HG03520 (cell line): ENCODE measurements at regions not wholly inside any gene's neighbourhood (a gene's known extent, or its start where the extent isn't known, plus 50 kb on each side); places are given as distances from the start of the nearest gene placed in this dataset.
A peak's percentile ranks its signal among the peaks of the same experiment; 100 is the strongest.

Source experiments
- ATAC-seq: cut with Tn5 transposase; IDR thresholded peaks from one replicate; pipeline ENCODE4 v1.9.1; 2021; ENCODE audit warnings: mild to moderate bottlenecking, moderate library complexity; ENCODE audit not compliant: unreplicated experiment

GRCh38 chr7:33661430-33662160 is 243.7 kb upstream of the BMPER start:
- ATAC-seq: no peak

GRCh38 chr7:33666531-33666930 is 238.8 kb upstream of the BMPER start:
- no peak for ATAC-seq

DNA sequence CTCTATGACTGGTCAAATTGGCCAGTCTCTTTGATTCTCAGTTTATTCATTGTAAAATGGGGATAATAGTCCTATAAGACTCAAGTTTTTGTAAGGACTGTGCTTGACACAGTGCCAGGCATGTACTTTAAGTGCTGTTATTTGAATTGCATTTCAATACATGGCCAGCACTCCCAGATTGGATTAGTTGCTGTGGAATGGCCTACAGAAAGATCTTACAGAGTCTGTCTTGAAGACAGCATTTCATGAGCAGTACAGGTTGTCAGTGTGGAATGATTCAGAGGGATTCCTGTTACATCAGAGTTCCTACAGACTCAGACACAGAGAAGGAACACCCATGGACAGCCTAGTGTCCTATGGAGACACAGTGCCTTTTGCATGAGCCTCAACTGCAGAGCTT is 238.1 kb upstream of the BMPER start:
- ATAC-seq: no peak

- no peak for ATAC-seq
Measured at GRCh38 chr7:33669251-33669670, 236.1 kb upstream of the BMPER start.

DNA sequence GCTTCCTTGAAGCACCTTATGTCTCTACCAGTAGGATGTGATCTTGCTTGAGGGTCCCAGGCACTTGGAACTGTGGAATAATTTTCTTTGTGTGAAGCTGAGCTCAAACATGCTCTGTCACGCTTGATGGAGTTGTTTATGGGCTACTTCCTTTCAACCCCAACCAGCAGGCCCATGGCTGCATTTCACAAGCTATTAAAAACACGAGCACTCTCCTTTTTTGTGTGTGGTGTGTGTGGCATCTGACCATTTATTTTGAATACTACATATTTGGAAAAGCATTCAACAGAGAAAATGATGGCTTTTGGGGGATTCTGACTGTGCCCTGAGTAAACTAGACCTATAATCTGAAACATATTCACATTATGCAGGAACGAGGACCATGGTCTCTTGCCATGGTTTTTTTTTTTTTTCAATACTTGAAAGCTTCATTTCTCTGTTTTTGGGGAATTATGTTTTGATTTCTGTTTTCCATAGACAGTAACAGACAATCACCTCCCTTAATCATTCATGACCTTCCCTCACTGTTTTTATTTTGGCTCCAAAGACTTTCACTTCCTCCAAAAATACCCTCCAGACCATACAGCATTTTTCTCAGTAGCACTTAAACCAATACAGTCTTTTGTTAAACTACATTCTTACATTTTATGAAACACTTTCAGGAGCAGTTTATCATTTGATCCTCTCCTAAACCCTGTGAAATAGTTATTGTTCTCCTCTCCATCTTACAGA is 233.6 kb upstream of the BMPER start:
- ATAC-seq: peak; percentile 58

- ATAC-seq: no peak
Measured at GRCh38 chr7:33673029-33673700, 232.2 kb upstream of the BMPER start.

GRCh38 chr7:33674804-33675411 is 230.4 kb upstream of the BMPER start:
- no peak for ATAC-seq

DNA sequence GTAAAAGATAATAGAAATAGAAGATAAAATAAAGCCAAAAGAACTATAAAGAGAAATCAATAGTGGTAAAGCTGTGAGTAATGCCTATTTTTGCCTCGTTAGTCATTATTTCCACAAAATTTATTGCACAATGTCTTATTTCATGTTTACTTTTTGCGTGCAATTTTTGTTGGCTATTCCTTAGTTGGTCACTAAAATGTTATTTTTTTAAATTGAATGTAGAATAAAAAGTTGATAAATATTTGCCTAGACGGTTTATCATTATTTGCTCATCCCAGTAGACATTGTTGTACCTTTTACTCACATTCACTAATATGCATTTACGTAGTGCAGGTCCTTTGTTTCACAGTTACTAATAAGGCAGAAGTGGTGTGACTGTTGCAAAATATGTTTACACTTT is 227.8 kb upstream of the BMPER start:
- ATAC-seq: no peak

- ATAC-seq: no peak
Measured at GRCh38 chr7:33678569-33679335, 226.6 kb upstream of the BMPER start.

GRCh38 chr7:33680682-33681081 is 224.7 kb upstream of the BMPER start:
- no peak for ATAC-seq

DNA sequence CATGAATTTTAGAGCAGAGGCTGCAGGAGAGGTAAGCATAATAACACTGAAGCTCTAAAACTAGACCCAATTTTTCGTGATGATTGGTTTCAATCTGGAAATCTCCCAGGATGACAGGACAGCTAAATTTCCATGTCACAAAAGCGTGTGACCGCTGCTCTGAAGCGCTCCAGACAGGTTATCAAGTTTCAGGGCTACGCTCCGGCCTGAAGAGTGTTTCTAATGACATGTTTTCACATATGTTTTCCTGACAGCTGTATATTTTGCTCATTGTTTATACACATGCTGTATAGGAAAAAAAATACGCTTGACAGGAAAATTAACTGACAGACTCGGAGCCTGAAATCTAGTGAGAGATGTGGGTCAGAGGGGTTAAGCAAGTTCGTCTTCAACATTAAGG is 219.8 kb upstream of the BMPER start:
- ATAC-seq: no peak

DNA sequence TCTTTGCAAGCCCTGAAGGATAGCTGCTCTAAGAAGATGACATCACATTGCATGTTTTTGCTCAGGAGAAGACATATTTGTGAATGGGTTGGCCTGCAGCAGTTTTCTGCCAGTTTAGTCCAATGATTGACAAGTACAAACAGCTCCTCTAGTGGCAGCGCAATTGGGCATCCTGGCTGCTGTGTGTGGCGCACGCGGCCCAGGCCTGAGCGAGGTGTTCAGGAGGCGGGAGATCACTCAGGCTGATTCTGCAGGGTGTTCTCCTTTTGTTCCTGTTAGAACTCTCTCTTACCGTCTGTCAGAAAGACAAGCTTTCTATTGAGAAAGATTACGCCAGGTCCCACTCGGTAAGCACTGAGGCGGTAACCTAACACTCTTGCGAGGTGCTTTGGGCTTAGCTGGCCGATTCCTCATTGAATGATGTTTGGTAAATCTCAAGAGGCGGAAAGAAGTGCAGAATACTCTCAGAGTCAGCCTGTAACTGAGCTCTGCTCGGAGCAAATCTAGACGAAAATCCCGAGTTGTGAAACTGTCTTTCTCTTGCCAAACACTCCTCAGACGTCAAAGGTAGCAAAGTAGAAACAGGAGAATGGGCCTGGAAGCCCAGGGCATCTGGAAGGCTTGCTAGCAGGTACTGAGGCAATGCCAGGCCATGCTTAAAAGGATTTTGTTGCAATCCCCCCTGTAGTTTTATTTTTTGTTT is 219.2 kb upstream of the BMPER start:
- no peak for ATAC-seq

- no peak for ATAC-seq
Measured at GRCh38 chr7:33687625-33688024, 217.7 kb upstream of the BMPER start.

- no peak for ATAC-seq
Measured at GRCh38 chr7:33691180-33691579, 214.2 kb upstream of the BMPER start.

GRCh38 chr7:33692956-33693355 is 212.4 kb upstream of the BMPER start:
- no peak for ATAC-seq

- ATAC-seq: no peak
Measured at GRCh38 chr7:33694006-33694405, 211.3 kb upstream of the BMPER start.

DNA sequence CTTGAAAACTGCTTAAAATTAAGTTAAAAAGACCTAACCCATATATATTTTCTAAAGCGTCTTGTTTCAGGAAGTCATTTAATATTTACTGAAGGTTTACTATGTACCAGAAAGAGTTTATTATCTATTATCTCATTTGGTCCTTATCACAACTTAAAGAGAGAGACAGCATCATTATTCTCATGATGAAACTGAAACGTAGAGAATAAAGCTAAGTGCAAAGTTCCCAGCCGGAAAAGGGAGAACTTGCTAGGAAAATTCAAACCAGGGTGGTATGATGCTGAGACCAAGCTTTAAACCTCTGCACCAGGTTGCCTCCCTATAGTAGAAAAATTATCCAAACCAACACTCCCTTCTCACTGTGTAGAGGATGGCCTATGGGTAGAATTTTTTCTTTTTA is 207.7 kb upstream of the BMPER start:
- ATAC-seq: no peak

DNA sequence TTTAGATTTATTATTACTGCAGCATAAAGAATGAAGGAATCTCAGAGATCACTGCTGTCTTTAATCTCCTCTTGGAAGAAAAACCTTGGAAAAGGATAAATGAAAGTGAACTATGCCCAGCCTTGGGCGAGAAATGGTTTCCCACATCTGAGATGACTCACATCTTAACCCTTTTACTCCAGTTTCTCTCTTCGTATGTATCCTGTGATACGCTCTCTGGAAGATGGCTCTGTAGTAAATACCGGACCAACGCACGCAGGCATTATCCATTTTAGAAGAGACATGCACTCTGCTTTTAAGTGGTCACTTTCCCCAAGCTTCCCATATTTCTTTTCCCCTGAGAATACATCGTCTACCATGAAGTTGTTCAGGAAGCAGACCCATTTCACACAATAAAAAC is 207.3 kb upstream of the BMPER start:
- ATAC-seq: no peak

- no peak for ATAC-seq
Measured at GRCh38 chr7:33698692-33699128, 206.6 kb upstream of the BMPER start.
